Peyer's patch (tissue), 4 donors: ENCODE measurements at regions not wholly inside any gene's neighbourhood (a gene's known extent, or its start where the extent isn't known, plus 50 kb on each side); places are given as distances from the start of the nearest gene placed in this dataset.

Source experiments
- DNase-seq, 3 donors: peaks; one replicate each; pipeline ENCODE4 v3.0.0-alpha.2; 2017 to 2019
- H3K27ac ChIP-seq, 4 donors: fragments of 200-600 bp; sonication (generic); one replicate each; pipeline ENCODE4 v1.5.1; 2016 to 2019
- H3K27me3 ChIP-seq, 2 donors: fragments of 200-600 bp; sonication (generic); one replicate each; pipeline ENCODE4 v1.5.1; 2019
- H3K36me3 ChIP-seq, 3 donors: fragments of 200-600 bp; sonication (generic); one replicate each; pipeline ENCODE4 v1.5.1; 2016 to 2019
- H3K4me1 ChIP-seq, 4 donors: fragments of 200-600 bp; sonication (generic); one replicate each; pipeline ENCODE4 v1.5.1; 2016 to 2019
- H3K4me3 ChIP-seq, 4 donors: fragments of 200-600 bp; sonication (generic); 1 replicate in 3 of 4; 2 replicates in 1 of 4; pipeline ENCODE4 v1.5.1; 2016 to 2019; ENCODE audit warnings: mild to moderate bottlenecking in 1 of 4
- H3K9me3 ChIP-seq, 4 donors: fragments of 200-600 bp; sonication (generic); one replicate each; pipeline ENCODE4 v1.5.1; 2016 to 2019; ENCODE audit warnings: mild to moderate bottlenecking in 1 of 4
- POLR2A ChIP-seq, 2 donors: fragments of 450-650 bp; IDR thresholded peaks; one replicate each; pipeline ENCODE4 v1.5.1; 2017; ENCODE audit warnings: antibody characterized with exemption in 2 of 2, mild to moderate bottlenecking in 2 of 2, moderate library complexity in 2 of 2
- TF ChIP-seq, protein P1 (sequence below), 6 experiments: fragments of 450-650 bp in 4 of 6; fragments of 200-600 bp in 2 of 6; sonication (generic) in 1 of 6; IDR thresholded peaks; one replicate each; pipeline ENCODE4 v1.5.1; 2017 to 2019; ENCODE audit warnings: antibody characterized with exemption in 6 of 6, mild to moderate bottlenecking in 3 of 6, moderate library complexity in 1 of 6

GRCh38 chr4:111282035-111282434 lies 659.2 kb upstream of the PITX2 start:
- Histone ChIP-seq H3K27me3 (no peaks in the 10 kb centered on the region), H3K4me3 (no peak overlapping the region), H3K27ac (no peak overlapping the region), H3K9me3 (no peaks in the 10 kb centered on the region), H3K4me1 (no peaks in the 10 kb centered on the region), H3K36me3 (no peaks in the 10 kb centered on the region)
- DNase-seq, result no peak
- TF ChIP-seq, protein P1, sequence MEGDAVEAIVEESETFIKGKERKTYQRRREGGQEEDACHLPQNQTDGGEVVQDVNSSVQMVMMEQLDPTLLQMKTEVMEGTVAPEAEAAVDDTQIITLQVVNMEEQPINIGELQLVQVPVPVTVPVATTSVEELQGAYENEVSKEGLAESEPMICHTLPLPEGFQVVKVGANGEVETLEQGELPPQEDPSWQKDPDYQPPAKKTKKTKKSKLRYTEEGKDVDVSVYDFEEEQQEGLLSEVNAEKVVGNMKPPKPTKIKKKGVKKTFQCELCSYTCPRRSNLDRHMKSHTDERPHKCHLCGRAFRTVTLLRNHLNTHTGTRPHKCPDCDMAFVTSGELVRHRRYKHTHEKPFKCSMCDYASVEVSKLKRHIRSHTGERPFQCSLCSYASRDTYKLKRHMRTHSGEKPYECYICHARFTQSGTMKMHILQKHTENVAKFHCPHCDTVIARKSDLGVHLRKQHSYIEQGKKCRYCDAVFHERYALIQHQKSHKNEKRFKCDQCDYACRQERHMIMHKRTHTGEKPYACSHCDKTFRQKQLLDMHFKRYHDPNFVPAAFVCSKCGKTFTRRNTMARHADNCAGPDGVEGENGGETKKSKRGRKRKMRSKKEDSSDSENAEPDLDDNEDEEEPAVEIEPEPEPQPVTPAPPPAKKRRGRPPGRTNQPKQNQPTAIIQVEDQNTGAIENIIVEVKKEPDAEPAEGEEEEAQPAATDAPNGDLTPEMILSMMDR (IDR thresholded peaks at IDR 0.05), result no peak
- no peak for TF ChIP-seq POLR2A (IDR thresholded peaks at IDR 0.05)

GRCh38 chr4:111283066-111283677 lies 660.3 kb upstream of the PITX2 start:
- Histone ChIP-seq H3K4me1 (no peaks in the 10 kb centered on the region), H3K4me3 (no peak overlapping the region), H3K27ac (no peak overlapping the region), H3K27me3 (no peaks in the 10 kb centered on the region), H3K9me3 (no peaks in the 10 kb centered on the region), H3K36me3 (no peaks in the 10 kb centered on the region)
- TF ChIP-seq, protein P1 (IDR thresholded peaks at IDR 0.05), result peak; percentile 15 to 74 (median 64)
- TF ChIP-seq POLR2A (IDR thresholded peaks at IDR 0.05), result no peak
- DNase-seq, result peak in 2 of 3 donors; percentile 62 to 78

DNA sequence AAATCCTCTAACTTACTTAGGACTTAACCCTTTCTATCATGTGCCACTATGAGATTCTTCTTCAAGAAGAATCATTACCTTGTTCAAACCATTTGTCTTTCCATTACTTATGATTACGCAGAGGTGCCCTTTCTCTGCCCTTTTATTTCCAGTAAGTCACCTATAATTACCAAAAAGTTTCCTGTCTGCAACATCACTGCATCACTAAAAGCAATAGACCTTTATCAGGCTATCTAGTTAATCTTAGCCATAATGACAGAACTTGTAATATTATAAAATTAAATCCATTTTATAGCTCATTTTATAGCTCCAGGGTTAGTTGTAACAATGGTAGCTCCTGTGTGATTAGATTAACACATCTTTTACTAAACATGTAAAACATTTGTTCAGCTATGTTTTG lies 673.6 kb upstream of the PITX2 start:
- Histone ChIP-seq H3K4me3 (no peak overlapping the region), H3K27me3 (no peaks in the 10 kb centered on the region), H3K27ac (no peak overlapping the region), H3K9me3 (no peaks in the 10 kb centered on the region), H3K36me3 (no peaks in the 10 kb centered on the region), H3K4me1 (no peaks in the 10 kb centered on the region)
- DNase-seq, result no peak
- TF ChIP-seq, protein P1 (IDR thresholded peaks at IDR 0.05), result no peak
- no peak for TF ChIP-seq POLR2A (IDR thresholded peaks at IDR 0.05)

DNA sequence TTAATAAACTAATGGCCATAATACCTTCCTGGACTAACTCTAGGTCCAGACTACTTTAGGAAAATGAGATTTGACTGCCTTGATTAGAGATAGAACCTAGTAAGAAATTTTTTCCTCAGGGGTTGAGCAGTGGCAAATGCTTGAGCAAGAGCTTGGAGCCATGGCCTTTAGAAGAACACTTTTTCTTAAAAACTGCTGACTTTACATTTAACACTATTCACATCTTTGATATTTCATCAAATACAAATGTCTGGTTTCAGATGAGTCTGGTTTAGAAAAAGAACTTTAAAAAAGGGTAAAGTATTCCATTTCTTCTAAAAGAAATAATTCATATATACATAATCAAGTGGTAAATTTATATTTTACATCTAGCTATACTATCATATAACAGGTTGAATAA lies 680.9 kb upstream of the PITX2 start:
- Histone ChIP-seq H3K36me3 (no peaks in the 10 kb centered on the region), H3K4me3 (no peak overlapping the region), H3K9me3 (no peaks in the 10 kb centered on the region), H3K27ac (no peak overlapping the region), H3K4me1 (no peaks in the 10 kb centered on the region), H3K27me3 (no peaks in the 10 kb centered on the region)
- no peak for DNase-seq
- TF ChIP-seq, protein P1 (IDR thresholded peaks at IDR 0.05), result no peak

DNA sequence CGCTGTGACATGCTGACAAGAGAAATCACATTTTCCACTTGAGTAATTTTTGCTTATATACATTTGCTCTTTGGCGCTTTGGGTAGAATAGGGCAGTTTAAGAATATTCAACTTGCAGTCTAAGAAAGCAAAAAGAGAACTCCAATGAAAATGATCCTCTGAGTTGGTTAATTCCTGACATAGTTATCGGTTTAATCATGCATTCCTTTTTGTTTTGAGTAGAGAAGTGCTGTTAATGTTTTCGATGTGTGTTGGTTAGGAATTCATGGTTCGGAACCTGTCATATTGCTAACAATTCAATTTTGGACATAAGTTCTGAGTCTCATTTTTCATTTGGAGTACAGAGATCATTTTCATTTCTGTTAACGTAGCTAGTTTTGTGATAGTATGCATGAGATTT lies 700.6 kb upstream of the PITX2 start:
- Histone ChIP-seq H3K9me3 (no peaks in the 10 kb centered on the region), H3K4me1 (no peaks in the 10 kb centered on the region), H3K27ac (no peak overlapping the region), H3K27me3 (no peaks in the 10 kb centered on the region), H3K36me3 (no peaks in the 10 kb centered on the region), H3K4me3 (no peak overlapping the region)
- no peak for DNase-seq
- no peak for TF ChIP-seq POLR2A (IDR thresholded peaks at IDR 0.05)
- TF ChIP-seq, protein P1 (IDR thresholded peaks at IDR 0.05), result no peak

DNA sequence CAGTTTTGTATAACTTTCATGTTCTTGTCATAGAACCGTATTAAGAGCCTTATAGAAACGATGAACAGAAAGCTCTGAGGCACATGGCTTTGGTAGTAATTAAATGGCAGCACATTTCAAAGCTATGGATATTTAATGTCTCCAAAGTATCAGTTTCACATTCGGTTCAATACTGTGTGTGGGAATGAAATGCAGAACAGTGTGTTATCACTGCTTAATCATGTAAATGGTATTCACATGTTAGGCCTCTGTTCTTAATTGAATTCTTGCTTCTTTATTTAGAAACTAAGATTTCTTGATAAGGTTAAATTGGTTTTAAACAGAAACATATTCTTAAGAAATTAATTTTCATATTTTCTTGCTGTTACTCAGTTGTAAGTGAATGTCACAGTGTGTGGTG lies 701.0 kb upstream of the PITX2 start:
- H3K4me1 ChIP-seq, result no peaks in the 10 kb centered on the region
- TF ChIP-seq, protein P1 (IDR thresholded peaks at IDR 0.05), result no peak
- no peak for TF ChIP-seq POLR2A (IDR thresholded peaks at IDR 0.05)
- no peaks in the 10 kb centered on the region for H3K27me3 ChIP-seq
- H3K27ac ChIP-seq, result no peak overlapping the region
- no peak for DNase-seq
- no peak overlapping the region for H3K4me3 ChIP-seq
- no peaks in the 10 kb centered on the region for H3K36me3 ChIP-seq
- no peaks in the 10 kb centered on the region for H3K9me3 ChIP-seq
